Heart left ventricle (tissue), 16 donors: ENCODE measurements at regions not wholly inside any gene's neighbourhood (a gene's known extent, or its start where the extent isn't known, plus 50 kb on each side); places are given as distances from the start of the nearest gene placed in this dataset.

Experiments
- ATAC-seq, 4 donors: fragments of 200-7000 bp; cut with Tn5 transposase; one replicate each; pipeline ENCODE4 v1.9.1; 2020 to 2022; ENCODE audit warnings: moderate library complexity in 4 of 4, mild to moderate bottlenecking in 3 of 4, moderate number of reproducible peaks in 1 of 4
- DNase-seq, 5 donors: peaks; one replicate each; pipeline ENCODE4 v3.0.0-alpha.2; 2020
- H3K27ac ChIP-seq, 12 donors: fragments of 200-600 bp; sonication (generic) in 4 of 12; one replicate each; pipeline versions ENCODE4 v1.5.0 to v1.8.0; 2016 to 2022; ENCODE audit warnings: mild to moderate bottlenecking in 2 of 12
- H3K27me3 ChIP-seq, 9 donors: fragments of 200-600 bp; sonication (generic) in 2 of 9; one replicate each; pipeline versions ENCODE4 v1.5.1 to v1.8.0; 2016 to 2022; ENCODE audit warnings: mild to moderate bottlenecking in 3 of 9
- H3K36me3 ChIP-seq, 9 donors: fragments of 200-600 bp; sonication (generic) in 2 of 9; one replicate each; pipeline versions ENCODE4 v1.5.0 to v1.8.0; 2018 to 2022; ENCODE audit warnings: mild to moderate bottlenecking in 2 of 9
- H3K4me1 ChIP-seq, 12 donors: fragments of 200-600 bp; sonication (generic) in 4 of 12; one replicate each; pipeline versions ENCODE4 v1.5.0 to v1.8.0; 2016 to 2022; ENCODE audit warnings: mild to moderate bottlenecking in 3 of 12
- H3K4me3 ChIP-seq, 12 donors: fragments of 200-600 bp; sonication (generic) in 4 of 12; one replicate each; pipeline versions ENCODE4 v1.5.0 to v1.8.0; 2017 to 2022; ENCODE audit warnings: mild to moderate bottlenecking in 9 of 12, moderate library complexity in 4 of 12
- H3K9me3 ChIP-seq, 12 donors: fragments of 200-600 bp; sonication (generic) in 4 of 12; one replicate each; pipeline versions ENCODE4 v1.5.0 to v1.8.0; 2016 to 2022; ENCODE audit warnings: mild to moderate bottlenecking in 1 of 12
- POLR2A ChIP-seq, 2 donors: fragments of 450-650 bp; IDR thresholded peaks; one replicate each; pipeline ENCODE4 v1.6.1; 2017; ENCODE audit warnings: antibody characterized with exemption in 2 of 2, mild to moderate bottlenecking in 2 of 2, moderate library complexity in 2 of 2
- WGBS, 4 donors: extraction: QIAGEN DNeasy Blood & Tissue Kit in 2 of 4; methylation state at CpG; one replicate each; pipeline versions ENCODE4 v1.1.5 to v1.1.7; 2013 to 2018; 5-methylcytosine and 5-hydroxymethylcytosine counted together
- intact Hi-C, 10 donors: fragments of 100-400 bp; cut with DNase I; formaldehyde crosslinking; loops; one replicate each; pipeline versions ENCODE4 v1.11.1 to v1.14.2; 2022
- TF ChIP-seq, protein P1 (sequence below), 12 donors: fragments of 200-600 bp; sonication (generic) in 4 of 12; IDR thresholded peaks; one replicate each; pipeline versions ENCODE4 v1.5.0 to v1.8.0; 2018 to 2022; ENCODE audit warnings: antibody characterized with exemption in 12 of 12, mild to moderate bottlenecking in 5 of 12
- donor health status: ischemic (EF 13 %, LVEDD 7.1; RV severe dilation, severe dysfunction).
- donor health status: healthy with polysubstance abuse.
- donor health status: DM: no; HTN: yes; CAD: no.
- donor health status: DM: no; HTN: no; CAD: no.
- donor health status: ischemic (EF 25% LVEDD 6.9; RV normal size, moderate dysfunction).
- donor health status: ischemic (EF 25% LVEDD 5.7; RV mildly dilated, moderate dysfunction).
- donor health status: healthy.
- donor health status: DM: yes; HTN: yes; CAD: no.
- donor health status: ischemic (EF 35%, LVEDD 5.7; RV mildly dilated, moderate dysfunction).
- donor health status: nonischemic (EF 11% LVEDD 7.7; RV severe dilation, severe dysfunction).
- donor health status: DM: yes; HTN: yes; CAD: no.
- donor health status: PGD.
- donor health status: ischemic (EF 29% LVEDD 5.4; RV normal size, mild dysfunction).
- donor health status: nonischemic (EF 23%, LVEDD 6.1; RV moderate dilation, normal function).

DNA sequence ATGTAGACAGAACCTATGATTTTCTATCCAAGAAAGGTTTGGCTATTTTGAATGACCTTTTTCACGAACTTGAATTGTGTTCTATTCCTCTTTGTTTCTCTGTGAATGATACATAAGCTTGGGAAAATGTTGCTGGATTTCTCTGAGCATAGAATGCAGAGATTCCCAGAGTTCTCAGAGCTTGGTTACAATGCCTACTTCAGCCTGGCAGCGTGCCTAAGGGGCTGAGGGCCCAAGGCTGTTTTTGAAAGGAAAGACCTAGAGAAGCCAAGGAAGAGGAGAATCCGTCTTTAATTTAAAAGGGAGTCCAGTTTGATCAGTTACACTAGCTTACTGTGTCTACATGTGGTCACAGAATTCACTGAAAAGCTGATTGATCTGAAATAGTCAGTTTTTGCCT, 55.3 kb upstream of the CXorf51B start:
- H3K27ac ChIP-seq: no peak overlapping the region
- H3K9me3 ChIP-seq: no peaks in the 10 kb centered on the region
- ATAC-seq (no peak), DNase-seq (no peak)
- no peak overlapping the region for H3K4me3 ChIP-seq
- H3K36me3 ChIP-seq: no peaks in the 10 kb centered on the region
- H3K27me3 ChIP-seq: no peaks in the 10 kb centered on the region
- intact Hi-C loops: no loop called here
- WGBS, 4 donors: 32 to 61% (median 46%) methylated on average over 3 of the region's 3 CpGs
- no peak for TF ChIP-seq POLR2A (IDR thresholded peaks at IDR 0.05)
- H3K4me1 ChIP-seq: no peaks in the 10 kb centered on the region

DNA sequence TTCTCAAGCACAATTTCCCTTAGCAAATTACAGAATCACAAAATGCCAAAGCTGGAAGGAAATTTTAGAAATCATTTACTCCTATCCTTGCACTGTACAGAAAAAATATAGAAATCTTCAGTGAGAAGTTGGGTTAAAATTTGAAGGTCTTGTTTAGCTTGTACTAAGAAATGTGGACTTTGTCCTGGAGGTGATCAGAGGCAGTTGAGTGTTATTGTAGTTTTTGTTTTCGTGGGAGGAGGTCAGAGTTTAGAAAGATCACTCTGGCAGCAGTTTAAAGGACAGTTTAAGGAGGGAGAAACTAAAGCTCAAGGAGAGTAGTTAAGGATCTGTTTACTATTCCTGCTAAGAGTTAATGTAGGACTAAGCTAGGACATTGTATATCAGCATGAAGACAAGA, 54.4 kb upstream of the CXorf51B start:
- ATAC-seq (no peak), DNase-seq (no peak)
- TF ChIP-seq, protein P1, sequence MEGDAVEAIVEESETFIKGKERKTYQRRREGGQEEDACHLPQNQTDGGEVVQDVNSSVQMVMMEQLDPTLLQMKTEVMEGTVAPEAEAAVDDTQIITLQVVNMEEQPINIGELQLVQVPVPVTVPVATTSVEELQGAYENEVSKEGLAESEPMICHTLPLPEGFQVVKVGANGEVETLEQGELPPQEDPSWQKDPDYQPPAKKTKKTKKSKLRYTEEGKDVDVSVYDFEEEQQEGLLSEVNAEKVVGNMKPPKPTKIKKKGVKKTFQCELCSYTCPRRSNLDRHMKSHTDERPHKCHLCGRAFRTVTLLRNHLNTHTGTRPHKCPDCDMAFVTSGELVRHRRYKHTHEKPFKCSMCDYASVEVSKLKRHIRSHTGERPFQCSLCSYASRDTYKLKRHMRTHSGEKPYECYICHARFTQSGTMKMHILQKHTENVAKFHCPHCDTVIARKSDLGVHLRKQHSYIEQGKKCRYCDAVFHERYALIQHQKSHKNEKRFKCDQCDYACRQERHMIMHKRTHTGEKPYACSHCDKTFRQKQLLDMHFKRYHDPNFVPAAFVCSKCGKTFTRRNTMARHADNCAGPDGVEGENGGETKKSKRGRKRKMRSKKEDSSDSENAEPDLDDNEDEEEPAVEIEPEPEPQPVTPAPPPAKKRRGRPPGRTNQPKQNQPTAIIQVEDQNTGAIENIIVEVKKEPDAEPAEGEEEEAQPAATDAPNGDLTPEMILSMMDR (IDR thresholded peaks at IDR 0.05): no peak
- no peak for TF ChIP-seq POLR2A (IDR thresholded peaks at IDR 0.05)
- no peak overlapping the region for H3K27ac ChIP-seq
- no peaks in the 10 kb centered on the region for H3K36me3 ChIP-seq
- 20 to 45% (median 36%) methylated on average over 1 of the region's 1 CpG for WGBS, 4 donors
- no peaks in the 10 kb centered on the region for H3K4me1 ChIP-seq
- H3K4me3 ChIP-seq: no peak overlapping the region
- H3K9me3 ChIP-seq: no peaks in the 10 kb centered on the region
- intact Hi-C loops: no loop called here
- H3K27me3 ChIP-seq: no peaks in the 10 kb centered on the region
